ENCODE measurements at regions not wholly inside any gene's neighbourhood (a gene's known extent, or its start where the extent isn't known, plus 50 kb on each side); places are given as distances from the start of the nearest gene placed in this dataset.

GRCh38 chr3:162973428-162973917, 1476.9 kb downstream of the OTOL1 start:
- TF ChIP-seq CTCF (conservative IDR thresholded peaks at IDR 0.05; ENCODE audit: low read length) (no peak), EZH2phosphoT487 (IDR thresholded peaks at IDR 0.05; ENCODE audit: borderline replicate concordance, low read depth, low read length) (no peak)

Measured in OCI-LY7 (cell line).